ENCODE measurements at regions not wholly inside any gene's neighbourhood (a gene's known extent, or its start where the extent isn't known, plus 50 kb on each side); places are given as distances from the start of the nearest gene placed in this dataset.

- 96% methylated on average over 2 of the region's 2 CpGs for WGBS
- H3K9me3 ChIP-seq (ENCODE audit: control insufficient read depth in 2 of 2, insufficient read depth in 1 of 2, low read length in 1 of 2) = no peaks in the 10 kb centered on the region
- H3K27ac ChIP-seq (ENCODE audit: low read depth in 1 of 2, low read length in 1 of 2) = no peak overlapping the region
- H3K36me3 ChIP-seq (ENCODE audit: control insufficient read depth in 2 of 2, insufficient read depth in 2 of 2, low read length in 1 of 2) = no peaks in the 10 kb centered on the region
- no peaks in the 10 kb centered on the region for H3K4me1 ChIP-seq (ENCODE audit: control insufficient read depth in 2 of 2, insufficient read depth in 2 of 2, low read length in 2 of 2)
- H3K27me3 ChIP-seq (ENCODE audit: control insufficient read depth in 2 of 2, insufficient read depth in 1 of 2, low read length in 1 of 2) = no peaks in the 10 kb centered on the region
- DNase-seq (ENCODE audit: low read depth in 6 of 9, low spot score in 9 of 9) = no peak
- H3K4me3 ChIP-seq (ENCODE audit: low read length in 2 of 2) = no peak overlapping the region
Measured at GRCh38 chr13:88154001-88154400, 482.8 kb downstream of the SLITRK5 start.

GRCh38 chr13:88162076-88162702, 491.0 kb downstream of the SLITRK5 start:
- no peaks in the 10 kb centered on the region for H3K4me1 ChIP-seq (ENCODE audit: control insufficient read depth in 2 of 2, insufficient read depth in 2 of 2, low read length in 2 of 2)
- WGBS = 94% methylated on average over 2 of the region's 2 CpGs
- H3K4me3 ChIP-seq (ENCODE audit: low read length in 2 of 2) = no peak overlapping the region
- no peak overlapping the region for H3K27ac ChIP-seq (ENCODE audit: low read depth in 1 of 2, low read length in 1 of 2)
- no peaks in the 10 kb centered on the region for H3K9me3 ChIP-seq (ENCODE audit: control insufficient read depth in 2 of 2, insufficient read depth in 1 of 2, low read length in 1 of 2)
- DNase-seq (ENCODE audit: low read depth in 6 of 9, low spot score in 9 of 9) = no peak
- no peaks in the 10 kb centered on the region for H3K36me3 ChIP-seq (ENCODE audit: control insufficient read depth in 2 of 2, insufficient read depth in 2 of 2, low read length in 1 of 2)
- H3K27me3 ChIP-seq (ENCODE audit: control insufficient read depth in 2 of 2, insufficient read depth in 1 of 2, low read length in 1 of 2) = no peaks in the 10 kb centered on the region

GRCh38 chr13:88176231-88176630, 505.1 kb downstream of the SLITRK5 start:
- DNase-seq (ENCODE audit: low read depth in 6 of 9, low spot score in 9 of 9) = no peak
- H3K27ac ChIP-seq (ENCODE audit: low read depth in 1 of 2, low read length in 1 of 2) = no peak overlapping the region
- H3K4me3 ChIP-seq (ENCODE audit: low read length in 2 of 2) = no peak overlapping the region
- WGBS = 95% methylated on average over 4 of the region's 4 CpGs
- H3K27me3 ChIP-seq (ENCODE audit: control insufficient read depth in 2 of 2, insufficient read depth in 1 of 2, low read length in 1 of 2) = no peaks in the 10 kb centered on the region
- no peaks in the 10 kb centered on the region for H3K36me3 ChIP-seq (ENCODE audit: control insufficient read depth in 2 of 2, insufficient read depth in 2 of 2, low read length in 1 of 2)
- H3K4me1 ChIP-seq (ENCODE audit: control insufficient read depth in 2 of 2, insufficient read depth in 2 of 2, low read length in 2 of 2) = no peaks in the 10 kb centered on the region
- no peaks in the 10 kb centered on the region for H3K9me3 ChIP-seq (ENCODE audit: control insufficient read depth in 2 of 2, insufficient read depth in 1 of 2, low read length in 1 of 2)

- no peak overlapping the region for H3K4me3 ChIP-seq (ENCODE audit: low read length in 2 of 2)
- H3K4me1 ChIP-seq (ENCODE audit: control insufficient read depth in 2 of 2, insufficient read depth in 2 of 2, low read length in 2 of 2) = no peaks in the 10 kb centered on the region
- H3K27ac ChIP-seq (ENCODE audit: low read depth in 1 of 2, low read length in 1 of 2) = no peak overlapping the region
- H3K27me3 ChIP-seq (ENCODE audit: control insufficient read depth in 2 of 2, insufficient read depth in 1 of 2, low read length in 1 of 2) = no peaks in the 10 kb centered on the region
- no peaks in the 10 kb centered on the region for H3K9me3 ChIP-seq (ENCODE audit: control insufficient read depth in 2 of 2, insufficient read depth in 1 of 2, low read length in 1 of 2)
- no peaks in the 10 kb centered on the region for H3K36me3 ChIP-seq (ENCODE audit: control insufficient read depth in 2 of 2, insufficient read depth in 2 of 2, low read length in 1 of 2)
- WGBS = 91% methylated on average over 4 of the region's 4 CpGs
- no peak for DNase-seq (ENCODE audit: low read depth in 6 of 9, low spot score in 9 of 9)
Measured at GRCh38 chr13:88183440-88183839, 512.3 kb downstream of the SLITRK5 start.

- Histone ChIP-seq H3K36me3 (ENCODE audit: control insufficient read depth in 2 of 2, insufficient read depth in 2 of 2, low read length in 1 of 2) (no peaks in the 10 kb centered on the region), H3K4me3 (ENCODE audit: low read length in 2 of 2) (no peak overlapping the region), H3K9me3 (ENCODE audit: control insufficient read depth in 2 of 2, insufficient read depth in 1 of 2, low read length in 1 of 2) (no peaks in the 10 kb centered on the region), H3K4me1 (ENCODE audit: control insufficient read depth in 2 of 2, insufficient read depth in 2 of 2, low read length in 2 of 2) (no peaks in the 10 kb centered on the region), H3K27ac (ENCODE audit: low read depth in 1 of 2, low read length in 1 of 2) (no peak overlapping the region), H3K27me3 (ENCODE audit: control insufficient read depth in 2 of 2, insufficient read depth in 1 of 2, low read length in 1 of 2) (no peaks in the 10 kb centered on the region)
- 97% methylated on average over 3 of the region's 3 CpGs for WGBS
- no peak for DNase-seq (ENCODE audit: low read depth in 6 of 9, low spot score in 9 of 9)
Measured at GRCh38 chr13:88188986-88189385, 517.8 kb downstream of the SLITRK5 start.

- Histone ChIP-seq H3K4me3 (ENCODE audit: low read length in 2 of 2) (no peak overlapping the region), H3K27ac (ENCODE audit: low read depth in 1 of 2, low read length in 1 of 2) (no peak overlapping the region), H3K36me3 (ENCODE audit: control insufficient read depth in 2 of 2, insufficient read depth in 2 of 2, low read length in 1 of 2) (no peaks in the 10 kb centered on the region), H3K27me3 (ENCODE audit: control insufficient read depth in 2 of 2, insufficient read depth in 1 of 2, low read length in 1 of 2) (no peaks in the 10 kb centered on the region), H3K4me1 (ENCODE audit: control insufficient read depth in 2 of 2, insufficient read depth in 2 of 2, low read length in 2 of 2) (no peaks in the 10 kb centered on the region), H3K9me3 (ENCODE audit: control insufficient read depth in 2 of 2, insufficient read depth in 1 of 2, low read length in 1 of 2) (no peaks in the 10 kb centered on the region)
- 94% methylated on average over 2 of the region's 2 CpGs for WGBS
- no peak for DNase-seq (ENCODE audit: low read depth in 6 of 9, low spot score in 9 of 9)
Measured at GRCh38 chr13:88189728-88190127, 518.6 kb downstream of the SLITRK5 start.

- DNase-seq (ENCODE audit: low read depth in 6 of 9, low spot score in 9 of 9) = no peak
- H3K4me3 ChIP-seq (ENCODE audit: low read length in 2 of 2) = no peak overlapping the region
- H3K27me3 ChIP-seq (ENCODE audit: control insufficient read depth in 2 of 2, insufficient read depth in 1 of 2, low read length in 1 of 2) = no peaks in the 10 kb centered on the region
- H3K27ac ChIP-seq (ENCODE audit: low read depth in 1 of 2, low read length in 1 of 2) = no peak overlapping the region
- no peaks in the 10 kb centered on the region for H3K9me3 ChIP-seq (ENCODE audit: control insufficient read depth in 2 of 2, insufficient read depth in 1 of 2, low read length in 1 of 2)
- 87% methylated on average over 3 of the region's 3 CpGs for WGBS
- H3K36me3 ChIP-seq (ENCODE audit: control insufficient read depth in 2 of 2, insufficient read depth in 2 of 2, low read length in 1 of 2) = no peaks in the 10 kb centered on the region
- H3K4me1 ChIP-seq (ENCODE audit: control insufficient read depth in 2 of 2, insufficient read depth in 2 of 2, low read length in 2 of 2) = no peaks in the 10 kb centered on the region
Measured at GRCh38 chr13:88196106-88196505, 524.9 kb downstream of the SLITRK5 start.

GRCh38 chr13:88217372-88217771, 546.2 kb downstream of the SLITRK5 start:
- Histone ChIP-seq H3K9me3 (ENCODE audit: control insufficient read depth in 2 of 2, insufficient read depth in 1 of 2, low read length in 1 of 2) (no peaks in the 10 kb centered on the region), H3K4me1 (ENCODE audit: control insufficient read depth in 2 of 2, insufficient read depth in 2 of 2, low read length in 2 of 2) (no peaks in the 10 kb centered on the region), H3K4me3 (ENCODE audit: low read length in 2 of 2) (no peak overlapping the region), H3K27ac (ENCODE audit: low read depth in 1 of 2, low read length in 1 of 2) (no peak overlapping the region), H3K27me3 (ENCODE audit: control insufficient read depth in 2 of 2, insufficient read depth in 1 of 2, low read length in 1 of 2) (no peaks in the 10 kb centered on the region), H3K36me3 (ENCODE audit: control insufficient read depth in 2 of 2, insufficient read depth in 2 of 2, low read length in 1 of 2) (no peaks in the 10 kb centered on the region)
- WGBS = 86% methylated on average over 6 of the region's 6 CpGs
- DNase-seq (ENCODE audit: low read depth in 6 of 9, low spot score in 9 of 9) = no peak

GRCh38 chr13:88217883-88218282, 546.7 kb downstream of the SLITRK5 start:
- no peak overlapping the region for H3K4me3 ChIP-seq (ENCODE audit: low read length in 2 of 2)
- no peaks in the 10 kb centered on the region for H3K27me3 ChIP-seq (ENCODE audit: control insufficient read depth in 2 of 2, insufficient read depth in 1 of 2, low read length in 1 of 2)
- WGBS = 97% methylated on average over 2 of the region's 2 CpGs
- H3K27ac ChIP-seq (ENCODE audit: low read depth in 1 of 2, low read length in 1 of 2) = no peak overlapping the region
- H3K36me3 ChIP-seq (ENCODE audit: control insufficient read depth in 2 of 2, insufficient read depth in 2 of 2, low read length in 1 of 2) = no peaks in the 10 kb centered on the region
- H3K9me3 ChIP-seq (ENCODE audit: control insufficient read depth in 2 of 2, insufficient read depth in 1 of 2, low read length in 1 of 2) = no peaks in the 10 kb centered on the region
- DNase-seq (ENCODE audit: low read depth in 6 of 9, low spot score in 9 of 9) = no peak
- H3K4me1 ChIP-seq (ENCODE audit: control insufficient read depth in 2 of 2, insufficient read depth in 2 of 2, low read length in 2 of 2) = no peaks in the 10 kb centered on the region

GRCh38 chr13:88223958-88224357, 552.8 kb downstream of the SLITRK5 start:
- DNase-seq (ENCODE audit: low read depth in 6 of 9, low spot score in 9 of 9) = no peak
- Histone ChIP-seq H3K27me3 (ENCODE audit: control insufficient read depth in 2 of 2, insufficient read depth in 1 of 2, low read length in 1 of 2) (no peaks in the 10 kb centered on the region), H3K4me3 (ENCODE audit: low read length in 2 of 2) (no peak overlapping the region)

More at GRCh38 chr13:88223958-88224357, 552.8 kb downstream of the SLITRK5 start:
- Histone ChIP-seq H3K9me3 (ENCODE audit: control insufficient read depth in 2 of 2, insufficient read depth in 1 of 2, low read length in 1 of 2) (no peaks in the 10 kb centered on the region), H3K4me1 (ENCODE audit: control insufficient read depth in 2 of 2, insufficient read depth in 2 of 2, low read length in 2 of 2) (no peaks in the 10 kb centered on the region), H3K36me3 (ENCODE audit: control insufficient read depth in 2 of 2, insufficient read depth in 2 of 2, low read length in 1 of 2) (no peaks in the 10 kb centered on the region), H3K27ac (ENCODE audit: low read depth in 1 of 2, low read length in 1 of 2) (no peak overlapping the region)
- WGBS = 97% methylated on average over 7 of the region's 7 CpGs

Data from thymus (tissue), 11 donors.